Gastroesophageal sphincter (tissue), 4 donors: ENCODE measurements at regions not wholly inside any gene's neighbourhood (a gene's known extent, or its start where the extent isn't known, plus 50 kb on each side); places are given as distances from the start of the nearest gene placed in this dataset.
"Not testable (repeated sequence)": the region's sequence is repeated elsewhere in the genome, so short reads cannot be mapped to it uniquely, and the experiment has no call there.

Source experiments
- ATAC-seq: fragments of 150-250 bp; one replicate; pipeline ENCODE4 v1.9.1; 2016; ENCODE audit warnings: mild to moderate bottlenecking, moderate library complexity
- H3K27ac ChIP-seq, 4 donors: fragments of 200-600 bp; sonication (generic) in 3 of 4; 1 replicate in 3 of 4; 2 replicates in 1 of 4; pipeline ENCODE4 v1.5.1; 2016 to 2019
- H3K27me3 ChIP-seq: fragments of 200-600 bp; sonication (generic); one replicate; pipeline ENCODE4 v1.5.1; 2019
- H3K36me3 ChIP-seq, 2 donors: fragments of 200-600 bp; sonication (generic); one replicate each; pipeline ENCODE4 v1.5.1; 2019; ENCODE audit warnings: control low read depth in 1 of 2
- H3K4me1 ChIP-seq, 3 donors: fragments of 200-600 bp; sonication (generic); 1 replicate in 2 of 3; 2 replicates in 1 of 3; pipeline ENCODE4 v1.5.1; 2016 to 2019; ENCODE audit warnings: control low read depth in 2 of 3
- H3K4me3 ChIP-seq, 2 donors: fragments of 200-600 bp; sonication (generic); one replicate each; pipeline ENCODE4 v1.5.1; 2019; ENCODE audit warnings: mild to moderate bottlenecking in 1 of 2, moderate library complexity in 1 of 2
- H3K9me3 ChIP-seq, 3 donors: fragments of 200-600 bp; sonication (generic); one replicate each; pipeline ENCODE4 v1.5.1; 2017 to 2019; ENCODE audit warnings: control low read depth in 2 of 3
- CTCF ChIP-seq, 4 experiments: fragments of 200-600 bp in 2 of 4; fragments of 450-650 bp in 2 of 4; sonication (generic) in 1 of 4; IDR thresholded peaks; one replicate each; pipeline ENCODE4 v1.5.1; 2017 to 2019; ENCODE audit warnings: antibody characterized with exemption in 4 of 4, mild to moderate bottlenecking in 2 of 4, moderate library complexity in 2 of 4
- EP300 ChIP-seq: sonication (generic); formaldehyde crosslinking; IDR thresholded peaks from one replicate; pipeline ENCODE4 v1.6.1; 2017; ENCODE audit warnings: antibody characterized with exemption, mild to moderate bottlenecking
- POLR2A ChIP-seq, 2 donors: fragments of 450-650 bp; IDR thresholded peaks; one replicate each; pipeline ENCODE4 v1.6.1; 2017; ENCODE audit warnings: antibody characterized with exemption in 2 of 2, mild to moderate bottlenecking in 2 of 2, moderate library complexity in 1 of 2
- POLR2AphosphoS5 ChIP-seq: sonication (generic); formaldehyde crosslinking; IDR thresholded peaks from one replicate; pipeline ENCODE4 v1.6.1; 2017; ENCODE audit warnings: antibody characterized with exemption
- WGBS, 2 donors: methylation state at CpG; one replicate each; pipeline ENCODE4 v1.1.5; 2018; ENCODE audit warnings: low coverage in 1 of 2; 5-methylcytosine and 5-hydroxymethylcytosine counted together

GRCh38 chr1:163471779-163472650, 150.3 kb downstream of the NUF2 start:
- no peak for ATAC-seq
- peak overlapping the region in 1 of 2 donors; percentile 6 for H3K4me3 ChIP-seq
- H3K4me1 ChIP-seq, result peaks cover 0 to 14% (median 0%) of the 10 kb centered on the region in 3 donors
- H3K27ac ChIP-seq, result no peak overlapping the region
- no peaks in the 10 kb centered on the region for H3K36me3 ChIP-seq
- WGBS, 2 donors, result 38 to 49% methylated on average over 11 of the region's 13 CpGs
- H3K9me3 ChIP-seq, result no peaks in the 10 kb centered on the region
- TF ChIP-seq POLR2AphosphoS5 (no peak), EP300 (no peak)
- H3K27me3 ChIP-seq, result no peaks in the 10 kb centered on the region

- Histone ChIP-seq H3K4me3 (peak overlapping the region in 1 of 2 donors; percentile 6), H3K4me1 (peaks cover 0 to 14% (median 0%) of the 10 kb centered on the region in 3 donors), H3K9me3 (no peaks in the 10 kb centered on the region), H3K36me3 (no peaks in the 10 kb centered on the region), H3K27me3 (no peaks in the 10 kb centered on the region), H3K27ac (no peak overlapping the region)
- TF ChIP-seq POLR2A (IDR thresholded peaks at IDR 0.05) (no peak), POLR2AphosphoS5 (no peak), EP300 (no peak), CTCF (IDR thresholded peaks at IDR 0.05) (no peak)
- ATAC-seq, result no peak
- WGBS, 2 donors, result 32 to 38% methylated on average over 7 of the region's 9 CpGs
These were observed 151.0 kb downstream of the NUF2 start for GRCh38 chr1:163472651-163473248.

GRCh38 chr1:163477276-163477830, 155.6 kb downstream of the NUF2 start:
- TF ChIP-seq CTCF (IDR thresholded peaks at IDR 0.05) (no peak), POLR2A (IDR thresholded peaks at IDR 0.05) (no peak), POLR2AphosphoS5 (no peak), EP300 (no peak)
- Histone ChIP-seq H3K4me1 (peaks cover 0 to 10% (median 0%) of the 10 kb centered on the region in 3 donors), H3K9me3 (peaks cover 0 to 7% (median 0%) of the 10 kb centered on the region in 3 donors), H3K27ac (no peak overlapping the region), H3K27me3 (no peaks in the 10 kb centered on the region), H3K36me3 (no peaks in the 10 kb centered on the region), H3K4me3 (no peak overlapping the region)
- ATAC-seq, result no peak
- 61 to 75% methylated on average over 3 of the region's 3 CpGs for WGBS, 2 donors

GRCh38 chr1:163498391-163499330, 176.9 kb downstream of the NUF2 start:
- no CpG with 5 or more reads among the region's 52 CpGs for WGBS, 2 donors
- H3K27ac ChIP-seq, ATAC-seq, H3K27me3 ChIP-seq, H3K9me3 ChIP-seq, H3K4me3 ChIP-seq, H3K4me1 ChIP-seq, H3K36me3 ChIP-seq: not testable (repeated sequence)

GRCh38 chr1:163504331-163504978, 182.7 kb downstream of the NUF2 start:
- ATAC-seq, result no peak
- H3K36me3 ChIP-seq, result no peaks in the 10 kb centered on the region
- H3K4me1 ChIP-seq, result no peaks in the 10 kb centered on the region
- H3K4me3 ChIP-seq, result no peak overlapping the region
- no peaks in the 10 kb centered on the region for H3K9me3 ChIP-seq
- H3K27me3 ChIP-seq, result no peaks in the 10 kb centered on the region
- no peak overlapping the region for H3K27ac ChIP-seq
- WGBS, 2 donors, result 74 to 80% methylated on average over 3 to 5 of the region's 10 CpGs
- TF ChIP-seq CTCF (IDR thresholded peaks at IDR 0.05), result no peak
